Lung (tissue), 11 donors: ENCODE measurements at regions not wholly inside any gene's neighbourhood (a gene's known extent, or its start where the extent isn't known, plus 50 kb on each side); places are given as distances from the start of the nearest gene placed in this dataset.

ENCODE experiments used
- ATAC-seq: fragments of 200-7000 bp; cut with Tn5 transposase; one replicate; pipeline ENCODE4 v1.9.1; 2020; ENCODE audit warnings: moderate number of reproducible peaks; ENCODE audit not compliant: insufficient read depth, low FRiP score
- DNase-seq, 3 donors: peaks; one replicate each; pipeline ENCODE4 v3.0.0-alpha.2; 2013 to 2017
- H3K27ac ChIP-seq, 2 donors: one replicate each; pipeline ENCODE4 v1.5.1; 2013; ENCODE audit warnings: mild to moderate bottlenecking in 2 of 2, moderate library complexity in 2 of 2, control low read depth in 1 of 2, inconsistent platforms in 1 of 2, low read depth in 1 of 2, low read length in 1 of 2
- H3K27me3 ChIP-seq, 3 donors: one replicate each; pipeline ENCODE4 v1.5.1; 2013; ENCODE audit warnings: low read length in 2 of 3; ENCODE audit not compliant: control insufficient read depth in 3 of 3, insufficient read depth in 3 of 3
- H3K36me3 ChIP-seq, 4 donors: one replicate each; pipeline ENCODE4 v1.5.1; 2013; ENCODE audit warnings: low read length in 4 of 4, mild to moderate bottlenecking in 1 of 4, moderate library complexity in 1 of 4; ENCODE audit not compliant: control insufficient read depth in 4 of 4, insufficient read depth in 4 of 4
- H3K4me1 ChIP-seq, 5 donors: one replicate each; pipeline ENCODE4 v1.5.1; 2013; ENCODE audit warnings: low read length in 5 of 5, mild to moderate bottlenecking in 2 of 5, moderate library complexity in 1 of 5; ENCODE audit not compliant: control insufficient read depth in 5 of 5, insufficient read depth in 5 of 5
- H3K4me3 ChIP-seq: one replicate; pipeline ENCODE4 v1.5.1; 2013; ENCODE audit warnings: mild to moderate bottlenecking, control low read depth, moderate library complexity
- H3K9ac ChIP-seq, 2 donors: one replicate each; pipeline ENCODE4 v1.5.1; 2013; ENCODE audit warnings: low read length in 2 of 2, control low read depth in 1 of 2; ENCODE audit not compliant: insufficient read depth in 1 of 2
- H3K9me3 ChIP-seq, 4 donors: one replicate each; pipeline ENCODE4 v1.5.1; 2013; ENCODE audit warnings: low read length in 3 of 4, mild to moderate bottlenecking in 1 of 4, moderate library complexity in 1 of 4; ENCODE audit not compliant: control insufficient read depth in 4 of 4, insufficient read depth in 3 of 4
- CTCF ChIP-seq: IDR thresholded peaks from 2 replicates; pipeline ENCODE4 v1.5.1; 2012; ENCODE audit warnings: mild to moderate bottlenecking; ENCODE audit errors: control extremely low read depth, extremely low read depth
- WGBS, 2 donors: extraction: QIAGEN DNeasy Blood & Tissue Kit; methylation state at CpG; one replicate each; pipeline ENCODE4 v1.1.7; 2013; 5-methylcytosine and 5-hydroxymethylcytosine counted together
- donor health status: control.
- donor health status: control.
- donor health status: Bipolar disorder and iron deficiency.
- donor health status: healthy.
- donor health status: DM: yes; HTN: yes; CAD: no.

GRCh38 chr1:2913091-2913490 lies 108.2 kb upstream of the ACTRT2 start:
- no peak overlapping the region for H3K4me3 ChIP-seq
- peaks cover 0 to 6% (median 0%) of the 10 kb centered on the region in 5 donors for H3K4me1 ChIP-seq
- peaks cover 0 to 7% (median 0%) of the 10 kb centered on the region in 3 donors for H3K27me3 ChIP-seq
- WGBS, 2 donors = 85 to 91% methylated on average over 15 of the region's 15 CpGs
- no peak overlapping the region for H3K27ac ChIP-seq
- no peak for ATAC-seq
- no peak overlapping the region for H3K9ac ChIP-seq
- TF ChIP-seq CTCF = no peak
- no peak for DNase-seq
- H3K9me3 ChIP-seq = peaks cover 0 to 6% (median 0%) of the 10 kb centered on the region in 4 donors
- H3K36me3 ChIP-seq = no peaks in the 10 kb centered on the region

GRCh38 chr1:2914702-2915101 lies 106.6 kb upstream of the ACTRT2 start:
- H3K4me3 ChIP-seq = no peak overlapping the region
- peak in 2 of 3 donors; percentile 26 to 52 for DNase-seq
- WGBS, 2 donors = 64 to 81% methylated on average over 6 of the region's 6 CpGs
- no peak overlapping the region for H3K9ac ChIP-seq
- no peaks in the 10 kb centered on the region for H3K36me3 ChIP-seq
- TF ChIP-seq CTCF = no peak
- H3K4me1 ChIP-seq = peaks cover 0 to 6% (median 0%) of the 10 kb centered on the region in 5 donors
- peaks cover 0 to 7% (median 0%) of the 10 kb centered on the region in 3 donors for H3K27me3 ChIP-seq
- H3K9me3 ChIP-seq = peaks cover 0 to 6% (median 0%) of the 10 kb centered on the region in 4 donors
- no peak overlapping the region for H3K27ac ChIP-seq
- no peak for ATAC-seq

GRCh38 chr1:2916153-2916552 lies 105.1 kb upstream of the ACTRT2 start:
- no peak for DNase-seq
- 95 to 96% methylated on average over 3 of the region's 3 CpGs for WGBS, 2 donors
- no peak for TF ChIP-seq CTCF

GRCh38 chr1:2916706-2917105 lies 104.6 kb upstream of the ACTRT2 start:
- TF ChIP-seq CTCF = no peak
- H3K36me3 ChIP-seq = no peaks in the 10 kb centered on the region
- H3K9me3 ChIP-seq = peaks cover 0 to 6% (median 0%) of the 10 kb centered on the region in 4 donors
- no peak overlapping the region for H3K9ac ChIP-seq
- H3K27ac ChIP-seq = no peak overlapping the region
- WGBS, 2 donors = 74 to 79% methylated on average over 19 of the region's 19 CpGs
- peaks cover 0 to 7% (median 0%) of the 10 kb centered on the region in 3 donors for H3K27me3 ChIP-seq
- H3K4me1 ChIP-seq = no peaks in the 10 kb centered on the region
- ATAC-seq (no peak), DNase-seq (no peak)
- no peak overlapping the region for H3K4me3 ChIP-seq

More at GRCh38 chr1:2916153-2916552, 105.1 kb upstream of the ACTRT2 start:
- Histone ChIP-seq H3K4me3 (no peak overlapping the region), H3K36me3 (no peaks in the 10 kb centered on the region), H3K27me3 (peaks cover 0 to 7% (median 0%) of the 10 kb centered on the region in 3 donors), H3K27ac (no peak overlapping the region), H3K9ac (no peak overlapping the region), H3K4me1 (peaks cover 0 to 3% (median 0%) of the 10 kb centered on the region in 5 donors), H3K9me3 (peaks cover 0 to 6% (median 0%) of the 10 kb centered on the region in 4 donors)
- no peak for ATAC-seq
